GM12878 (cell line): ENCODE measurements at regions not wholly inside any gene's neighbourhood (a gene's known extent, or its start where the extent isn't known, plus 50 kb on each side); places are given as distances from the start of the nearest gene placed in this dataset.

ENCODE experiments used
- ATAC-seq: fragments of 200-7000 bp; cut with Tn5 transposase; 3 replicates; pipeline ENCODE4 v1.9.1; 2020; ENCODE audit warnings: mild to moderate bottlenecking, moderate library complexity
- BruUV-seq: library from RNA; stranded (reverse); fragments of 400-500 nt; replicated peaks from 2 replicates; lab custom pipeline; 2021; lab: Mats Ljungman, UMichigan
- CTCF ChIA-PET: fragments of 300-600 bp; sonication (Branson Sonifier 250); formaldehyde crosslinking; extraction: SDS; loops from one replicate; lab custom pipeline; 2021; ENCODE audit warnings: inconsistent platforms; lab: Yijun Ruan, JAX
- POLR2A ChIA-PET: fragments of 350-600 bp; formaldehyde crosslinking; extraction: SDS; loops from one replicate; lab custom pipeline; 2021; ENCODE audit warnings: inconsistent platforms; lab: Charles Lee
- RAD21 ChIA-PET: fragments of 300-600 bp; sonication (Branson Sonifier 250); formaldehyde crosslinking; loops from one replicate; lab custom pipeline; 2023; ENCODE audit warnings: antibody characterized with exemption; ENCODE audit not compliant: unreplicated experiment; lab: Charles Lee
- SMC1A ChIA-PET: fragments of 300-600 bp; sonication (Branson Sonifier 250); formaldehyde crosslinking; loops from one replicate; lab custom pipeline; 2023; ENCODE audit not compliant: unreplicated experiment, uncharacterized antibody; lab: Charles Lee
- DNase-seq: peaks from one replicate; pipeline ENCODE4 v3.0.0-alpha.2; 2011; ENCODE audit warnings: low read depth, low spot score
- FAIRE-seq: peaks from 3 replicates; lab custom pipeline; 2011; peaks lifted over from hg19 to GRCh38; lab: Jason Lieb, UNC
- H2AFZ ChIP-seq: 2 replicates; pipeline ENCODE4 v1.6.0; 2011; ENCODE audit warnings: low read depth, low read length, control low read depth; ENCODE audit not compliant: control insufficient read depth
- H3K27ac ChIP-seq: 2 replicates; pipeline ENCODE4 v1.5.1; 2011; ENCODE audit warnings: control low read depth; ENCODE audit not compliant: control insufficient read depth, insufficient read depth
- H3K27me3 ChIP-seq, 2 experiments: replicated peaks in 1 of 2; 2 replicates each; pipeline versions ENCODE4 v1.6.0 to v1.6.1; 2011; ENCODE audit warnings: low read length in 1 of 2; ENCODE audit not compliant: control insufficient read depth in 2 of 2, insufficient read depth in 2 of 2
- H3K36me3 ChIP-seq, 2 experiments: 2 replicates each; pipeline ENCODE4 v1.5.1; 2011; ENCODE audit warnings: low read length in 1 of 2; ENCODE audit not compliant: control insufficient read depth in 2 of 2, insufficient read depth in 2 of 2
- H3K4me1 ChIP-seq: 2 replicates; pipeline ENCODE4 v1.6.1; 2011; ENCODE audit warnings: mild to moderate bottlenecking, low read length, moderate library complexity, mixed read lengths; ENCODE audit not compliant: control insufficient read depth, insufficient read depth
- H3K4me2 ChIP-seq: 2 replicates; pipeline ENCODE4 v1.6.0; 2011; ENCODE audit warnings: control low read depth; ENCODE audit not compliant: control insufficient read depth, insufficient read depth
- H3K4me3 ChIP-seq: fragments of 200-600 bp; sonication (generic); 2 replicates; pipeline ENCODE4 v1.5.1; 2016
- H3K79me2 ChIP-seq: 2 replicates; pipeline ENCODE4 v1.6.0; 2011; ENCODE audit warnings: low read length; ENCODE audit not compliant: control insufficient read depth, insufficient read depth
- H3K9ac ChIP-seq: 2 replicates; pipeline ENCODE4 v1.8.0; 2011; ENCODE audit warnings: low read length, control low read depth, mixed read lengths; ENCODE audit not compliant: control insufficient read depth, insufficient read depth
- H3K9me3 ChIP-seq: replicated peaks from 3 replicates; pipeline ENCODE4 v1.5.1; 2011; ENCODE audit warnings: mild to moderate bottlenecking, low read length; ENCODE audit not compliant: control insufficient read depth, insufficient read depth
- H4K20me1 ChIP-seq: 2 replicates; pipeline ENCODE4 v1.6.0; 2011; ENCODE audit not compliant: control insufficient read depth, insufficient read depth
- EP300 ChIP-seq, 2 experiments: fragments of 150-350 bp in 1 of 2; IDR thresholded peaks; 2 replicates each; pipeline ENCODE4 v1.6.1; 2011 to 2012; ENCODE audit warnings: low read depth in 2 of 2, low read length in 2 of 2, borderline replicate concordance in 1 of 2, improper control_type of control experiment in 1 of 2, inconsistent platforms in 1 of 2; ENCODE audit not compliant: control insufficient read depth in 1 of 2
- IKZF2 ChIP-seq, 2 experiments: fragments of 450-650 bp; IDR thresholded peaks; 2 replicates each; pipeline ENCODE4 v1.6.1; 2017; ENCODE audit warnings: mild to moderate bottlenecking in 2 of 2, moderate library complexity in 2 of 2
- NFYA ChIP-seq: IDR thresholded peaks from 2 replicates; pipeline ENCODE4 v1.6.1; 2011; ENCODE audit warnings: low read depth, mild to moderate bottlenecking, low read length, improper control_type of control experiment, borderline replicate concordance
- PML ChIP-seq: IDR thresholded peaks from 2 replicates; pipeline ENCODE4 v1.6.1; 2012; ENCODE audit warnings: low read length, inconsistent platforms
- SUZ12 ChIP-seq: fragments of 200-600 bp; sonication (generic); IDR thresholded peaks from one replicate; pipeline ENCODE4 v1.6.1; 2018; ENCODE audit warnings: antibody characterized with exemption, mild to moderate bottlenecking; ENCODE audit not compliant: unreplicated experiment
- ZSCAN29 ChIP-seq: fragments of 450-650 bp; IDR thresholded peaks from 2 replicates; pipeline ENCODE4 v1.6.1; 2017; ENCODE audit warnings: mild to moderate bottlenecking, moderate library complexity
- WGBS: methylation state at CpG from one replicate; pipeline ENCODE4 v1.1.6; 2016; ENCODE audit warnings: low lambda C conversion rate; ENCODE audit not compliant: insufficient replicate concordance, insufficient coverage; ENCODE audit errors: missing lambda C conversion rate; 5-methylcytosine and 5-hydroxymethylcytosine counted together
- in situ Hi-C: fragments of 300-500 bp; cut with MboI; formaldehyde crosslinking; loops from 9 replicates; pipeline ENCODE4 v1.14.3; 2018; ENCODE audit warnings: mixed read lengths
- intact Hi-C: fragments of 100-400 bp; cut with micrococcal nuclease; formaldehyde crosslinking; loops from one replicate; pipeline ENCODE4 v1.14.2; 2022; ENCODE audit not compliant: unreplicated experiment
- TF ChIP-seq, protein P1 (sequence below): fragments of 450-650 bp; IDR thresholded peaks from 2 replicates; pipeline ENCODE4 v1.6.1; 2017; ENCODE audit warnings: mild to moderate bottlenecking, moderate library complexity
- TF ChIP-seq, protein P2 (sequence below): fragments of 450-650 bp; IDR thresholded peaks from 2 replicates; pipeline ENCODE4 v1.6.1; 2017; ENCODE audit warnings: antibody characterized with exemption, mild to moderate bottlenecking, moderate library complexity
- TF ChIP-seq, protein P3 (sequence below): fragments of 450-650 bp; IDR thresholded peaks from 2 replicates; pipeline ENCODE4 v1.6.1; 2014; ENCODE audit warnings: mild to moderate bottlenecking
- TF ChIP-seq, protein P4 (sequence below): fragments of 450-650 bp; IDR thresholded peaks from 2 replicates; pipeline ENCODE4 v1.6.1; 2016; ENCODE audit warnings: mild to moderate bottlenecking

DNA sequence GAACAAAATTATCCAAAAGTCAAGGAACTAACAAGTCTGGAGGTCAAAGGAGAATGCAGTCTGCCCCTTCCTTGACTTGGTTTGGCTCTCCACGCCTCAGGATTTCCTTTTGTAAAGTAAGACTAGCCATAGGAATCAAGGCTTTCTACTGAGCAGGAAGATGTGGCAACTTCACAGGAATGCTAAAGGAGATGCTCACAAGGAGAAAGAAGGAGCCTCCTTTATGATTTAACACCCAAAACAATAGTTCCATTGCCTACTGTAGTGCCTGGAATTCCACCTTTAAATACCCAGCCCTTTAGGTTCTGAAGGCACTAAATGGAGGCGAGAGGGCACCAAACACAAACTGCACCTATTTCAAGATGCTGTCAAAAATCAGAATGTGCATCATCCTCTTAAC, 176.3 kb upstream of the NFIA start:
- H3K36me3 ChIP-seq, result no peaks in the 10 kb centered on the region
- FAIRE-seq, result no peak
- intact Hi-C loops (no loop called here), in situ Hi-C loops (no loop called here)
- ChIA-PET CTCF (interaction anchor here (1.1 kb wide), 1 partner anchor 12 kb away, joined by 4 read pairs; no protein-coding TSS in a partner anchor), SMC1A (no interaction called here), RAD21 (no interaction called here)
- no peak overlapping the region for H3K9ac ChIP-seq
- H3K27ac ChIP-seq, result no peak overlapping the region
- H3K27me3 ChIP-seq, result no peaks in the 10 kb centered on the region
- no peak overlapping the region for H3K4me3 ChIP-seq
- WGBS, result 3% methylated on average over 2 of the region's 2 CpGs
- no peak for ATAC-seq
- BruUV-seq, result no TSS peak
- H3K9me3 ChIP-seq, result no peaks in the 10 kb centered on the region
- TF ChIP-seq ZSCAN29 (no peak), NFYA (no peak), PML (no peak), EP300 (IDR thresholded peaks at IDR 0.05; ENCODE audit: borderline replicate concordance in 1 of 2, control insufficient read depth in 1 of 2, low read depth in 2 of 2, low read length in 2 of 2) (no peak), IKZF2 (IDR thresholded peaks at IDR 0.05) (no peak), SUZ12 (no peak)
- TF ChIP-seq, protein P1, sequence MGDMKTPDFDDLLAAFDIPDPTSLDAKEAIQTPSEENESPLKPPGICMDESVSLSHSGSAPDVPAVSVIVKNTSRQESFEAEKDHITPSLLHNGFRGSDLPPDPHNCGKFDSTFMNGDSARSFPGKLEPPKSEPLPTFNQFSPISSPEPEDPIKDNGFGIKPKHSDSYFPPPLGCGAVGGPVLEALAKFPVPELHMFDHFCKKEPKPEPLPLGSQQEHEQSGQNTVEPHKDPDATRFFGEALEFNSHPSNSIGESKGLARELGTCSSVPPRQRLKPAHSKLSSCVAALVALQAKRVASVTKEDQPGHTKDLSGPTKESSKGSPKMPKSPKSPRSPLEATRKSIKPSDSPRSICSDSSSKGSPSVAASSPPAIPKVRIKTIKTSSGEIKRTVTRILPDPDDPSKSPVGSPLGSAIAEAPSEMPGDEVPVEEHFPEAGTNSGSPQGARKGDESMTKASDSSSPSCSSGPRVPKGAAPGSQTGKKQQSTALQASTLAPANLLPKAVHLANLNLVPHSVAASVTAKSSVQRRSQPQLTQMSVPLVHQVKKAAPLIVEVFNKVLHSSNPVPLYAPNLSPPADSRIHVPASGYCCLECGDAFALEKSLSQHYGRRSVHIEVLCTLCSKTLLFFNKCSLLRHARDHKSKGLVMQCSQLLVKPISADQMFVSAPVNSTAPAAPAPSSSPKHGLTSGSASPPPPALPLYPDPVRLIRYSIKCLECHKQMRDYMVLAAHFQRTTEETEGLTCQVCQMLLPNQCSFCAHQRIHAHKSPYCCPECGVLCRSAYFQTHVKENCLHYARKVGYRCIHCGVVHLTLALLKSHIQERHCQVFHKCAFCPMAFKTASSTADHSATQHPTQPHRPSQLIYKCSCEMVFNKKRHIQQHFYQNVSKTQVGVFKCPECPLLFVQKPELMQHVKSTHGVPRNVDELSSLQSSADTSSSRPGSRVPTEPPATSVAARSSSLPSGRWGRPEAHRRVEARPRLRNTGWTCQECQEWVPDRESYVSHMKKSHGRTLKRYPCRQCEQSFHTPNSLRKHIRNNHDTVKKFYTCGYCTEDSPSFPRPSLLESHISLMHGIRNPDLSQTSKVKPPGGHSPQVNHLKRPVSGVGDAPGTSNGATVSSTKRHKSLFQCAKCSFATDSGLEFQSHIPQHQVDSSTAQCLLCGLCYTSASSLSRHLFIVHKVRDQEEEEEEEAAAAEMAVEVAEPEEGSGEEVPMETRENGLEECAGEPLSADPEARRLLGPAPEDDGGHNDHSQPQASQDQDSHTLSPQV, result no peak
- TF ChIP-seq, protein P2, sequence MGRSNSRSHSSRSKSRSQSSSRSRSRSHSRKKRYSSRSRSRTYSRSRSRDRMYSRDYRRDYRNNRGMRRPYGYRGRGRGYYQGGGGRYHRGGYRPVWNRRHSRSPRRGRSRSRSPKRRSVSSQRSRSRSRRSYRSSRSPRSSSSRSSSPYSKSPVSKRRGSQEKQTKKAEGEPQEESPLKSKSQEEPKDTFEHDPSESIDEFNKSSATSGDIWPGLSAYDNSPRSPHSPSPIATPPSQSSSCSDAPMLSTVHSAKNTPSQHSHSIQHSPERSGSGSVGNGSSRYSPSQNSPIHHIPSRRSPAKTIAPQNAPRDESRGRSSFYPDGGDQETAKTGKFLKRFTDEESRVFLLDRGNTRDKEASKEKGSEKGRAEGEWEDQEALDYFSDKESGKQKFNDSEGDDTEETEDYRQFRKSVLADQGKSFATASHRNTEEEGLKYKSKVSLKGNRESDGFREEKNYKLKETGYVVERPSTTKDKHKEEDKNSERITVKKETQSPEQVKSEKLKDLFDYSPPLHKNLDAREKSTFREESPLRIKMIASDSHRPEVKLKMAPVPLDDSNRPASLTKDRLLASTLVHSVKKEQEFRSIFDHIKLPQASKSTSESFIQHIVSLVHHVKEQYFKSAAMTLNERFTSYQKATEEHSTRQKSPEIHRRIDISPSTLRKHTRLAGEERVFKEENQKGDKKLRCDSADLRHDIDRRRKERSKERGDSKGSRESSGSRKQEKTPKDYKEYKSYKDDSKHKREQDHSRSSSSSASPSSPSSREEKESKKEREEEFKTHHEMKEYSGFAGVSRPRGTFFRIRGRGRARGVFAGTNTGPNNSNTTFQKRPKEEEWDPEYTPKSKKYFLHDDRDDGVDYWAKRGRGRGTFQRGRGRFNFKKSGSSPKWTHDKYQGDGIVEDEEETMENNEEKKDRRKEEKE, result no peak
- TF ChIP-seq, protein P3, sequence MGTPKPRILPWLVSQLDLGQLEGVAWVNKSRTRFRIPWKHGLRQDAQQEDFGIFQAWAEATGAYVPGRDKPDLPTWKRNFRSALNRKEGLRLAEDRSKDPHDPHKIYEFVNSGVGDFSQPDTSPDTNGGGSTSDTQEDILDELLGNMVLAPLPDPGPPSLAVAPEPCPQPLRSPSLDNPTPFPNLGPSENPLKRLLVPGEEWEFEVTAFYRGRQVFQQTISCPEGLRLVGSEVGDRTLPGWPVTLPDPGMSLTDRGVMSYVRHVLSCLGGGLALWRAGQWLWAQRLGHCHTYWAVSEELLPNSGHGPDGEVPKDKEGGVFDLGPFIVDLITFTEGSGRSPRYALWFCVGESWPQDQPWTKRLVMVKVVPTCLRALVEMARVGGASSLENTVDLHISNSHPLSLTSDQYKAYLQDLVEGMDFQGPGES, result no peak
- TF ChIP-seq, protein P4, sequence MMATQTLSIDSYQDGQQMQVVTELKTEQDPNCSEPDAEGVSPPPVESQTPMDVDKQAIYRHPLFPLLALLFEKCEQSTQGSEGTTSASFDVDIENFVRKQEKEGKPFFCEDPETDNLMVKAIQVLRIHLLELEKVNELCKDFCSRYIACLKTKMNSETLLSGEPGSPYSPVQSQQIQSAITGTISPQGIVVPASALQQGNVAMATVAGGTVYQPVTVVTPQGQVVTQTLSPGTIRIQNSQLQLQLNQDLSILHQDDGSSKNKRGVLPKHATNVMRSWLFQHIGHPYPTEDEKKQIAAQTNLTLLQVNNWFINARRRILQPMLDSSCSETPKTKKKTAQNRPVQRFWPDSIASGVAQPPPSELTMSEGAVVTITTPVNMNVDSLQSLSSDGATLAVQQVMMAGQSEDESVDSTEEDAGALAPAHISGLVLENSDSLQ, result no peak
- TF ChIP-seq, all 136 proteins: peak for 0
- Histone ChIP-seq H4K20me1 (no peaks in the 10 kb centered on the region; the same call in 1 of the 2 replicates), H3K79me2 (no peaks in the 10 kb centered on the region), H3K4me2 (no peak overlapping the region), H2AFZ (no peak overlapping the region), H3K4me1 (no peaks in the 10 kb centered on the region)
- POLR2A ChIA-PET, result no interaction called here
- no peak for DNase-seq
